ENCODE measurements at regions not wholly inside any gene's neighbourhood (a gene's known extent, or its start where the extent isn't known, plus 50 kb on each side); places are given as distances from the start of the nearest gene placed in this dataset.

DNA sequence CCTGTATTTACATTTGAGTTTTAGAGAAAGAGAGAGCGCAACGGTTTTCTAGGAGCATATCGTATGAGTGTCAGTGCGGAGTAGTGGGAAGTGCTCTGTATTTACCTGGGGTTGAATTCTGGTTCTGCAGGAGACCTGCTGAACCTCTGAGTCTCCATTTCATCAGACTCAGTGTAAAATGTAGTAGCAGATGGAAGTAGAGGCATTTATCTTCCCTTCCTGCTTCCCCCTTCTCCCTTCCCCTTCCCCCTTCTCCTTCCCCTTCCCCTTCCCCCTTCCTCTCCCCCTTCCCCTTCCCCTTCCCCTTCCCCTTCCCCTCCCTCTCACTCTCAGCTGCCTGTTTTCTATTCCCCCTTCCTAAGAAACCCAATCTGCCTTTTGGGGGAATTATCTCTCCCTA lies 426.9 kb downstream of the NPIPA7 start:
- TF ChIP-seq, protein P1, sequence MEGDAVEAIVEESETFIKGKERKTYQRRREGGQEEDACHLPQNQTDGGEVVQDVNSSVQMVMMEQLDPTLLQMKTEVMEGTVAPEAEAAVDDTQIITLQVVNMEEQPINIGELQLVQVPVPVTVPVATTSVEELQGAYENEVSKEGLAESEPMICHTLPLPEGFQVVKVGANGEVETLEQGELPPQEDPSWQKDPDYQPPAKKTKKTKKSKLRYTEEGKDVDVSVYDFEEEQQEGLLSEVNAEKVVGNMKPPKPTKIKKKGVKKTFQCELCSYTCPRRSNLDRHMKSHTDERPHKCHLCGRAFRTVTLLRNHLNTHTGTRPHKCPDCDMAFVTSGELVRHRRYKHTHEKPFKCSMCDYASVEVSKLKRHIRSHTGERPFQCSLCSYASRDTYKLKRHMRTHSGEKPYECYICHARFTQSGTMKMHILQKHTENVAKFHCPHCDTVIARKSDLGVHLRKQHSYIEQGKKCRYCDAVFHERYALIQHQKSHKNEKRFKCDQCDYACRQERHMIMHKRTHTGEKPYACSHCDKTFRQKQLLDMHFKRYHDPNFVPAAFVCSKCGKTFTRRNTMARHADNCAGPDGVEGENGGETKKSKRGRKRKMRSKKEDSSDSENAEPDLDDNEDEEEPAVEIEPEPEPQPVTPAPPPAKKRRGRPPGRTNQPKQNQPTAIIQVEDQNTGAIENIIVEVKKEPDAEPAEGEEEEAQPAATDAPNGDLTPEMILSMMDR (IDR thresholded peaks at IDR 0.05): no peak
- no peak for TF ChIP-seq POLR2A (IDR thresholded peaks at IDR 0.05)
